ENCODE measurements at regions not wholly inside any gene's neighbourhood (a gene's known extent, or its start where the extent isn't known, plus 50 kb on each side); places are given as distances from the start of the nearest gene placed in this dataset.

DNA sequence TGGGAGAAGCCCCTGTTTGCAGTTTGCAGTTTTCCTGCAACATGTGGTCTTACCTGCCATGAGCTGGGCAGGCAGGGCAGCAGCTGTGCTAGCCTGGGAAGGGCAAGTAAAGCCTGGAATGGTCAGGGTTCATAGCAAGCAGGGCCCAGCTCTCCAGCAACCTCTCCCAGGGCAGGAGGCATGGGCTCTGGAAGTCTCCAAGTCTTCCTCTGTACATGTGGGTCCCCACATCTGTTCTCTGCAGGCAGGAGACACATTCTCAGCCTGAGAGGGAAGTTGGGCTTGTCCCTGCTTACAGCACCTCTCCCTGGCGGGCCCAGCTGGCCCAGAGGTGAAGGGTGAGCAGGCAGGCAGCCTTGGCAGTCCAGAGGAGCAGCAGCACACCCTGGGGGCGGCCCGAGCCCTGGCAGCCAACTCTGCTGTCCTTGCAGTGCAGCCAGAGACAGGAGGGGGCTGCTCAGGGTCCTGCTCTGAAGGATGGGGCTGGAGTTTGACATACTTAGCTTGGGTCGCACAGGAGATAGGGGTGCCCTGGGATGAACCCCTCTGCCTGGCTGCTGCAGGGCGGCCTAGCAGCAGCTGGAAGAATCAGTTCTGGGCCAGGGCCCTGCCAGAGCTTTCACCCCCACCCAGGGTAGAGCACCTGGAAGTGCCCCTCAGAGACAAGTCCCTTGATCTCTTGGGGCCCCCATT is 176.0 kb downstream of the MRPL14 start (continued):
- TF ChIP-seq EEA1 (CRISPR knock-in tag; IDR thresholded peaks at IDR 0.05; ENCODE audit: borderline replicate concordance), result no peak
- no peak for TF ChIP-seq ZNF24 (IDR thresholded peaks at IDR 0.05)
- TF ChIP-seq ZNF468 (CRISPR knock-in tag; IDR thresholded peaks at IDR 0.05), result 0 out of 2 replicates have a peak, but pooled peaks have one; percentile 53
- TF ChIP-seq GPN1 (CRISPR knock-in tag; IDR thresholded peaks at IDR 0.05; ENCODE audit: borderline replicate concordance), result no peak
- TF ChIP-seq ZNF615 (CRISPR knock-in tag; IDR thresholded peaks at IDR 0.05; ENCODE audit: borderline replicate concordance), result no peak
- TF ChIP-seq SSRP1 (CRISPR knock-in tag; IDR thresholded peaks at IDR 0.05), result no peak
- peak; percentile 89; the same call in 1 of the 2 replicates for TF ChIP-seq ERF (CRISPR knock-in tag; IDR thresholded peaks at IDR 0.05)
- 0 out of 2 replicates have a peak, but pooled peaks have one; percentile 52 for TF ChIP-seq ZNF430 (CRISPR knock-in tag; IDR thresholded peaks at IDR 0.05)
- no peak for TF ChIP-seq ZNF180 (CRISPR knock-in tag; IDR thresholded peaks at IDR 0.05; ENCODE audit: borderline replicate concordance, low read depth)
- no peak for TF ChIP-seq ZNF34 (CRISPR knock-in tag; IDR thresholded peaks at IDR 0.05; ENCODE audit: borderline replicate concordance)
- no peak for TF ChIP-seq FLYWCH1 (CRISPR knock-in tag; IDR thresholded peaks at IDR 0.05)
- TF ChIP-seq, protein P1, sequence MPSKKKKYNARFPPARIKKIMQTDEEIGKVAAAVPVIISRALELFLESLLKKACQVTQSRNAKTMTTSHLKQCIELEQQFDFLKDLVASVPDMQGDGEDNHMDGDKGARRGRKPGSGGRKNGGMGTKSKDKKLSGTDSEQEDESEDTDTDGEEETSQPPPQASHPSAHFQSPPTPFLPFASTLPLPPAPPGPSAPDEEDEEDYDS (CRISPR knock-in tag; IDR thresholded peaks at IDR 0.05), result peak; percentile 61; the same call in 1 of the 2 replicates
- no peak for TF ChIP-seq ZNF20 (CRISPR knock-in tag; IDR thresholded peaks at IDR 0.05)
- TF ChIP-seq ZNF251 (CRISPR knock-in tag; IDR thresholded peaks at IDR 0.05), result no peak
- no peak for TF ChIP-seq ZNF101 (CRISPR knock-in tag; IDR thresholded peaks at IDR 0.05; ENCODE audit: borderline replicate concordance, low read depth)
- TF ChIP-seq NCOA5 (CRISPR knock-in tag; IDR thresholded peaks at IDR 0.05), result no peak
- TF ChIP-seq HES4 (CRISPR knock-in tag; IDR thresholded peaks at IDR 0.05; ENCODE audit: borderline replicate concordance), result no peak
- TF ChIP-seq ATRX (CRISPR knock-in tag; IDR thresholded peaks at IDR 0.05; ENCODE audit: borderline replicate concordance), result no peak
- TF ChIP-seq ZFP90 (CRISPR knock-in tag; IDR thresholded peaks at IDR 0.05; ENCODE audit: borderline replicate concordance), result no peak
- TF ChIP-seq HNRNPH1 (optimal IDR thresholded peaks at IDR 0.05; ENCODE audit: low read depth, low read length), result no peak
- TF ChIP-seq ZNF496 (CRISPR knock-in tag; IDR thresholded peaks at IDR 0.05; ENCODE audit: insufficient replicate concordance), result no peak
- peak; percentile 63; the same call in 1 of the 2 replicates for TF ChIP-seq IRF9 (CRISPR knock-in tag; IDR thresholded peaks at IDR 0.05; ENCODE audit: borderline replicate concordance)
- TF ChIP-seq KLF13 (CRISPR knock-in tag; IDR thresholded peaks at IDR 0.05), result no peak
- TF ChIP-seq SP5 (CRISPR knock-in tag; IDR thresholded peaks at IDR 0.05; ENCODE audit: borderline replicate concordance, low read depth), result peak; percentile 51; the same call in 1 of the 2 replicates
- TF ChIP-seq, protein P2, sequence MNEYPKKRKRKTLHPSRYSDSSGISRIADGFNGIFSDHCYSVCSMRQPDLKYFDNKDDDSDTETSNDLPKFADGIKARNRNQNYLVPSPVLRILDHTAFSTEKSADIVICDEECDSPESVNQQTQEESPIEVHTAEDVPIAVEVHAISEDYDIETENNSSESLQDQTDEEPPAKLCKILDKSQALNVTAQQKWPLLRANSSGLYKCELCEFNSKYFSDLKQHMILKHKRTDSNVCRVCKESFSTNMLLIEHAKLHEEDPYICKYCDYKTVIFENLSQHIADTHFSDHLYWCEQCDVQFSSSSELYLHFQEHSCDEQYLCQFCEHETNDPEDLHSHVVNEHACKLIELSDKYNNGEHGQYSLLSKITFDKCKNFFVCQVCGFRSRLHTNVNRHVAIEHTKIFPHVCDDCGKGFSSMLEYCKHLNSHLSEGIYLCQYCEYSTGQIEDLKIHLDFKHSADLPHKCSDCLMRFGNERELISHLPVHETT (CRISPR knock-in tag; conservative IDR thresholded peaks at IDR 0.05), result no peak
- peak; percentile 54; the same call in 1 of the 2 replicates for TF ChIP-seq ZNF543 (CRISPR knock-in tag; IDR thresholded peaks at IDR 0.05)
- peak; percentile 79; the same call in 1 of the 2 replicates for TF ChIP-seq ZNF768 (CRISPR knock-in tag; IDR thresholded peaks at IDR 0.05)
